HG03196 (cell line): ENCODE measurements at regions not wholly inside any gene's neighbourhood (a gene's known extent, or its start where the extent isn't known, plus 50 kb on each side); places are given as distances from the start of the nearest gene placed in this dataset.
"Not testable (repeated sequence)": the region's sequence is repeated elsewhere in the genome, so short reads cannot be mapped to it uniquely, and the experiment has no call there.

Experiments used
- ATAC-seq: cut with Tn5 transposase; IDR thresholded peaks from one replicate; pipeline ENCODE4 v1.9.1; 2021; ENCODE audit not compliant: unreplicated experiment

- ATAC-seq = no peak
Measured at GRCh38 chr14:53367644-53368026, 214.5 kb upstream of the DDHD1 start.

- ATAC-seq = no peak
Measured at GRCh38 chr14:53365486-53366130, 212.5 kb upstream of the DDHD1 start.

GRCh38 chr14:53362916-53363315, 209.8 kb upstream of the DDHD1 start:
- ATAC-seq = not testable (repeated sequence)

GRCh38 chr14:53360829-53361228, 207.7 kb upstream of the DDHD1 start:
- no peak for ATAC-seq

GRCh38 chr14:53358166-53358565, 205.0 kb upstream of the DDHD1 start:
- ATAC-seq = no peak

- no peak for ATAC-seq
Measured at GRCh38 chr14:53356361-53357150, 203.4 kb upstream of the DDHD1 start.

GRCh38 chr14:53355581-53356112, 202.5 kb upstream of the DDHD1 start:
- ATAC-seq = no peak

GRCh38 chr14:53354336-53354735, 201.2 kb upstream of the DDHD1 start:
- ATAC-seq = no peak

- no peak for ATAC-seq
Measured at GRCh38 chr14:53350866-53351265, 197.7 kb upstream of the DDHD1 start.

- no peak for ATAC-seq
Measured at GRCh38 chr14:53350429-53350828, 197.3 kb upstream of the DDHD1 start.

- no peak for ATAC-seq
Measured at GRCh38 chr14:53346988-53347387, 193.9 kb upstream of the DDHD1 start.

GRCh38 chr14:53341324-53341723, 188.2 kb upstream of the DDHD1 start:
- no peak for ATAC-seq

GRCh38 chr14:53338192-53338591, 185.1 kb upstream of the DDHD1 start:
- no peak for ATAC-seq

- ATAC-seq = no peak
Measured at GRCh38 chr14:53336729-53337128, 183.6 kb upstream of the DDHD1 start.

- no peak for ATAC-seq
Measured at GRCh38 chr14:53333809-53334208, 180.7 kb upstream of the DDHD1 start.

- no peak for ATAC-seq
Measured at GRCh38 chr14:53331921-53332320, 178.8 kb upstream of the DDHD1 start.

- ATAC-seq = no peak
Measured at GRCh38 chr14:53331247-53331646, 178.1 kb upstream of the DDHD1 start.

- ATAC-seq = no peak
Measured at GRCh38 chr14:53330441-53330840, 177.3 kb upstream of the DDHD1 start.

- ATAC-seq = no peak
Measured at GRCh38 chr14:53328841-53329240, 175.7 kb upstream of the DDHD1 start.

- ATAC-seq = no peak
Measured at GRCh38 chr14:53327716-53328115, 174.6 kb upstream of the DDHD1 start.

GRCh38 chr14:53325176-53325806, 172.2 kb upstream of the DDHD1 start:
- ATAC-seq = no peak

GRCh38 chr14:53316504-53316903, 163.4 kb upstream of the DDHD1 start:
- ATAC-seq = no peak
